ENCODE measurements at regions not wholly inside any gene's neighbourhood (a gene's known extent, or its start where the extent isn't known, plus 50 kb on each side); places are given as distances from the start of the nearest gene placed in this dataset.

GRCh38 chr2:14735696-14736095 is 103.2 kb downstream of the LRATD1 start:
- no peak for DNase-seq
- Histone ChIP-seq H3K79me2 (ENCODE audit: insufficient read depth, low read length) (no peaks in the 10 kb centered on the region), H3K4me2 (ENCODE audit: insufficient read depth, low read length) (no peak overlapping the region), H3K4me1 (ENCODE audit: insufficient read depth, low read length) (no peaks in the 10 kb centered on the region), H4K20me1 (ENCODE audit: insufficient read depth, low read length) (no peaks in the 10 kb centered on the region), H3K4me3 (ENCODE audit: low read depth in 1 of 2, low read length in 2 of 2) (no peak overlapping the region), H3K27ac (ENCODE audit: low read length) (no peak overlapping the region), H2AFZ (ENCODE audit: low read depth, low read length) (no peak overlapping the region), H3K27me3 (ENCODE audit: insufficient read depth, low read length, poor library complexity) (no peaks in the 10 kb centered on the region), H3K9me3 (ENCODE audit: insufficient read depth, low read length, severe bottlenecking) (no peaks in the 10 kb centered on the region), H3K9ac (ENCODE audit: low read depth, low read length) (no peak overlapping the region), H3K36me3 (ENCODE audit: insufficient read depth, low read length) (no peaks in the 10 kb centered on the region)
- ATAC-seq (ENCODE audit: insufficient read depth, low read depth) = no peak
- no peak for TF ChIP-seq CTCF (IDR thresholded peaks at IDR 0.05; ENCODE audit: borderline replicate concordance, extremely low read depth, low read length, poor library complexity, severe bottlenecking)
- TF ChIP-seq EZH2 (IDR thresholded peaks at IDR 0.05; ENCODE audit: borderline replicate concordance, low read depth, low read length, severe bottlenecking) = no peak

- no peak for ATAC-seq (ENCODE audit: insufficient read depth, low read depth)
- no peak for TF ChIP-seq EZH2 (IDR thresholded peaks at IDR 0.05; ENCODE audit: borderline replicate concordance, low read depth, low read length, severe bottlenecking)
- no peak for TF ChIP-seq CTCF (IDR thresholded peaks at IDR 0.05; ENCODE audit: borderline replicate concordance, extremely low read depth, low read length, poor library complexity, severe bottlenecking)
- Histone ChIP-seq H3K4me2 (ENCODE audit: insufficient read depth, low read length) (no peak overlapping the region), H3K27ac (ENCODE audit: low read length) (no peak overlapping the region), H3K9me3 (ENCODE audit: insufficient read depth, low read length, severe bottlenecking) (no peaks in the 10 kb centered on the region), H3K27me3 (ENCODE audit: insufficient read depth, low read length, poor library complexity) (no peaks in the 10 kb centered on the region), H3K4me3 (ENCODE audit: low read depth in 1 of 2, low read length in 2 of 2) (no peak overlapping the region), H4K20me1 (ENCODE audit: insufficient read depth, low read length) (no peaks in the 10 kb centered on the region), H3K4me1 (ENCODE audit: insufficient read depth, low read length) (no peaks in the 10 kb centered on the region), H3K9ac (ENCODE audit: low read depth, low read length) (no peak overlapping the region), H3K79me2 (ENCODE audit: insufficient read depth, low read length) (no peaks in the 10 kb centered on the region), H2AFZ (ENCODE audit: low read depth, low read length) (no peak overlapping the region), H3K36me3 (ENCODE audit: insufficient read depth, low read length) (no peaks in the 10 kb centered on the region)
- DNase-seq = no peak
These were observed 104.7 kb downstream of the LRATD1 start for GRCh38 chr2:14737201-14737600.

GRCh38 chr2:14743861-14744260 is 111.3 kb downstream of the LRATD1 start:
- no peak overlapping the region for H2AFZ ChIP-seq (ENCODE audit: low read depth, low read length)
- no peak overlapping the region for H3K27ac ChIP-seq (ENCODE audit: low read length)
- no peak overlapping the region for H3K4me2 ChIP-seq (ENCODE audit: insufficient read depth, low read length)
- no peak for TF ChIP-seq CTCF (IDR thresholded peaks at IDR 0.05; ENCODE audit: borderline replicate concordance, extremely low read depth, low read length, poor library complexity, severe bottlenecking)
- no peak for TF ChIP-seq EZH2 (IDR thresholded peaks at IDR 0.05; ENCODE audit: borderline replicate concordance, low read depth, low read length, severe bottlenecking)
- H3K79me2 ChIP-seq (ENCODE audit: insufficient read depth, low read length) = no peaks in the 10 kb centered on the region
- no peak overlapping the region for H3K4me3 ChIP-seq (ENCODE audit: low read depth in 1 of 2, low read length in 2 of 2)
- ATAC-seq (ENCODE audit: insufficient read depth, low read depth) = no peak
- DNase-seq = no peak
- no peaks in the 10 kb centered on the region for H3K36me3 ChIP-seq (ENCODE audit: insufficient read depth, low read length)
- no peaks in the 10 kb centered on the region for H4K20me1 ChIP-seq (ENCODE audit: insufficient read depth, low read length)
- no peaks in the 10 kb centered on the region for H3K27me3 ChIP-seq (ENCODE audit: insufficient read depth, low read length, poor library complexity)
- H3K4me1 ChIP-seq (ENCODE audit: insufficient read depth, low read length) = no peaks in the 10 kb centered on the region
- H3K9me3 ChIP-seq (ENCODE audit: insufficient read depth, low read length, severe bottlenecking) = peaks cover 11% of the 10 kb centered on the region
- H3K9ac ChIP-seq (ENCODE audit: low read depth, low read length) = no peak overlapping the region
